ENCODE measurements at regions not wholly inside any gene's neighbourhood (a gene's known extent, or its start where the extent isn't known, plus 50 kb on each side); places are given as distances from the start of the nearest gene placed in this dataset.
"Not testable (repeated sequence)": the region's sequence is repeated elsewhere in the genome, so short reads cannot be mapped to it uniquely, and the experiment has no call there.

- Mint-ChIP-seq H3K27me3 (no peaks in the 10 kb centered on the region), H3K4me3 (no peak overlapping the region), H3K36me3 (no peaks in the 10 kb centered on the region), H3K4me1 (peaks cover 27% of the 10 kb centered on the region), H3K9me3 (no peaks in the 10 kb centered on the region), H3K27ac (no peak overlapping the region)
- DNase-seq: no peak
Observed at GRCh38 chr20:53810661-53811355, 217.2 kb upstream of the ZNF217 start.

DNA sequence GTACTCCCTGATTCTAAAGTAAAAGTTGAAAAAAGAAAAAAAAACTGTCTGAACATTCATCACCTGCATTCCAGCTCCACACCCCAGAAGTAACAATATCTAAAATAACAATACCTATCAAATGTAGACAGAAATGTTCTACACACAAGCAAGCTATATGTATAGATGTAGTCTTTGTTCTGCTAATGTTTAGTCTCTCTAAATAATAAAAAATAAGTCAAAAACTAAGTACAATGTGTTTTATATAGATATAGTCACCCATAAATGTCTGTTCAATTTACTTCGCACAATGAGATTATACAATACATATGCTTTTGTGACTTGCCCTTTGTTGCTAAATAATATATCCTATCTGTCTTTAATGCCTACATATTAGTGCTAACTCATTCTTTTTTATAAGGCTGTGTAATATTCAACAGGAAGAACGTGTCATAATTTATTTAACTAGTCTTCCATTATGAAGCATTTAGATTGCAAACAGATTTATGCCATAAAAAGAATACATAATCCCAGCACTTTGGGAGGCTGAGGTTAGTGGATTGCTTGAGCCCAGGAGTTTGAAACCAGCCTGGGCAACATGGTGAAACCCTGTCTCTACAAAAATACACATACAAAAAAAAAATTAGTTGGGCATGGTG lies 216.2 kb upstream of the ZNF217 start:
- no peaks in the 10 kb centered on the region for H3K27me3 Mint-ChIP-seq
- no peaks in the 10 kb centered on the region for H3K36me3 Mint-ChIP-seq
- H3K4me3 Mint-ChIP-seq: no peak overlapping the region
- no peak overlapping the region for H3K27ac Mint-ChIP-seq
- DNase-seq: no peak
- peaks cover 18% of the 10 kb centered on the region for H3K4me1 Mint-ChIP-seq
- no peaks in the 10 kb centered on the region for H3K9me3 Mint-ChIP-seq

DNA sequence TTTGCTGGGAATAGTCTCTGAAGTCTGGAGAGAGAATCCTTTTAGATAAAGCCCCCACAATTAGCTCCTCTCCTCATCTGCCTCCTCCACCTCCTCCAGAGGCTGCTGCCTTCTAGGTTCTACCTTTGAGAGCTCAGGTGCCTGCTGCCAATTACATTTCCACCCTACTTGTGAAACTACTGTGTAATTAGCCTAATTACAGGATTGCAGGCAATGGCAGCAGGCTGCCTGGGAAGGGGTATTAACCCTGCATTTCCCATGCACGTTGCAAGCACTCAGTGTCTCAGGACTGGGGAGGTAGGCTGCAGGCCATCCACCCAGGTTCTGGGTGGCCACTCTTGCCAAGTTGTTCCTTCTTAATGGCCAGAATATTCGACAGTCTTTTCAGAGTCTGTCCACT lies 215.6 kb upstream of the ZNF217 start:
- H3K9me3 Mint-ChIP-seq: no peaks in the 10 kb centered on the region
- no peak overlapping the region for H3K27ac Mint-ChIP-seq
- H3K36me3 Mint-ChIP-seq: no peaks in the 10 kb centered on the region
- H3K27me3 Mint-ChIP-seq: no peaks in the 10 kb centered on the region
- DNase-seq: no peak
- H3K4me3 Mint-ChIP-seq: no peak overlapping the region
- H3K4me1 Mint-ChIP-seq: peaks cover 11% of the 10 kb centered on the region

GRCh38 chr20:53808733-53809132 lies 215.1 kb upstream of the ZNF217 start:
- H3K27me3 Mint-ChIP-seq: no peaks in the 10 kb centered on the region
- no peak for DNase-seq
- no peaks in the 10 kb centered on the region for H3K36me3 Mint-ChIP-seq
- no peak overlapping the region for H3K4me3 Mint-ChIP-seq
- no peak overlapping the region for H3K27ac Mint-ChIP-seq
- H3K4me1 Mint-ChIP-seq: peaks cover 6% of the 10 kb centered on the region
- H3K9me3 Mint-ChIP-seq: no peaks in the 10 kb centered on the region

DNA sequence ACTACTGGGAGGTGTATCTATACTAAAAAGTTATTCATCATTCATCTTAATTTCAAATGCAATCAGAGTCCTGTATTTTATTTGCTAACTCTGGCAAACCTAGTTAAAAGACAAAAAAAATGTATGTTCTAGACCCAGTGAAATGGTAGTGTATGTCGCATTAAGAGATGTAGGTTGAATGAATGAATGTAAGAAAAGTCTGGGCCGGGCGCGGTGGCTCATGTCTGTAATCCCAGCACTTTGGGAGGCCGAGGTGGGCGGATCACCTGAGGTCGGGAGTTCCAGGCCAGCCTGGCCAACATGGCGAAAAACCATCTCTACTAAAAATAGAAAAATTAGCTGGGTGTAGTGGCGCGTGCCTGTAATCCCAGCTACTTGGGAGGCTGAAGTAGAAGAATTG lies 214.7 kb upstream of the ZNF217 start:
- H3K27me3 Mint-ChIP-seq: not testable (repeated sequence)

DNA sequence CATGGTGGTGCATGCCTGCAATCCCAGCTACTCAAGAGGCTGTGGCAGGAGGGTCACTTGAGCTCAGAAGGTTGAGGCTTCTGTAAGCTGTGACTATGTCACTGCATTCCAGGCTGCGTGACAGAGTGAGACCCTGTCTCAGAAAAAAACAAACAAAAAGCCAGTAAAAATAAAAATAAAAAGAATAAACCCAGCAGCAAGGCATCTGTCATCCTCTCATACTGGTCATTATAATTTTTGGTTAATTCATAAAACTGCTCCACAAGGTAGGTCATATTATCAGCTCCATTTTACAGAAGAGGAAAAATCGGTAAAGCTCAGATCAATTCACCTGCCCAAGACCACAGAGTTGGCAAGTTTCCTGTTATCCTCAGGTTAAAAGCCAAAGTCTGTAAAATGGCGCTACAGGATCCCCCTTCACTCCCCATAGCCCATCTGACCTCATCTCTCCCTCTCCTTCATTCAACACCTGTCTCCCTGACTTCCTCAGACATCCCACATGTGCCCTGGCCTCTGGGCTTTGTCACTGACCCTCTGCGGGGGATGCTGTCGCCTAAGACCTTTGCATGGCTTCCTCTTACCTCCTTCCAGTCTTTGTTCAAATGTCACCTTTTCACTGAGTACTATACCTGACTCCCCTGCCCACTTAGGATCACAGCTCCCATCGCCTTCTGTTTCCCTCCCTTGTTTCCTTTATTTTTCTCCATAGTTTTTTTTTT lies 213.2 kb upstream of the ZNF217 start:
- no peaks in the 10 kb centered on the region for H3K9me3 Mint-ChIP-seq
- H3K27ac Mint-ChIP-seq: no peak overlapping the region
- H3K36me3 Mint-ChIP-seq: no peaks in the 10 kb centered on the region
- H3K4me3 Mint-ChIP-seq: no peak overlapping the region
- no peaks in the 10 kb centered on the region for H3K27me3 Mint-ChIP-seq
- no peak for DNase-seq
- H3K4me1 Mint-ChIP-seq: peaks cover 5% of the 10 kb centered on the region

More for the DNA sequence above, 214.7 kb upstream of the ZNF217 start:
- H3K4me1 Mint-ChIP-seq, H3K9me3 Mint-ChIP-seq, H3K4me3 Mint-ChIP-seq, H3K36me3 Mint-ChIP-seq, DNase-seq, H3K27ac Mint-ChIP-seq: not testable (repeated sequence)

- no peak for DNase-seq
- H3K36me3 Mint-ChIP-seq: no peaks in the 10 kb centered on the region
- H3K4me3 Mint-ChIP-seq: no peak overlapping the region
- no peaks in the 10 kb centered on the region for H3K27me3 Mint-ChIP-seq
- no peaks in the 10 kb centered on the region for H3K9me3 Mint-ChIP-seq
- H3K27ac Mint-ChIP-seq: no peak overlapping the region
- peaks cover 5% of the 10 kb centered on the region for H3K4me1 Mint-ChIP-seq
Observed at GRCh38 chr20:53805895-53806384, 212.3 kb upstream of the ZNF217 start.

- Mint-ChIP-seq H3K4me1 (peaks cover 5% of the 10 kb centered on the region), H3K9me3 (no peaks in the 10 kb centered on the region), H3K4me3 (no peak overlapping the region)
Observed at GRCh38 chr20:53804920-53805894, 211.6 kb upstream of the ZNF217 start.

DNA sequence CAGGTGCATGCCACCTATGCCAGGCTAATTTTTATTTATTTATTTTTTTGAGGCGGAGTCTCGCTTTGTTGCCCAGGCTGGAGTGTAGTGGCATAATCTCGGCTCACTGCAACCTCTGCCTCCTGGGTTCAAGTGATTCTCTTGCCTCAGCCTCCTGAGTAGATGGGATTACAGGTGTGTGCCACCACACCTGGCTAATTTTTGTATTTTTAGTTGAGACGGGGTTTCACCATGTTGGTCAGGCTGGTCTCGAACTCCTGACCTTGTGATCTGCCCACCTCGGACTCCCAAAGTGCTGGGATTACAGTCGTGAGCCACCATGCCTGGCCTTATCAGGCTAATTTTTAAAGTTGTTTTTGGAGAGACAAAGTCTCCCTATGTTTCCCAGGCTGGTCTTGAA lies 210.7 kb upstream of the ZNF217 start:
- not testable (repeated sequence) for H3K9me3 Mint-ChIP-seq, H3K4me1 Mint-ChIP-seq, H3K27ac Mint-ChIP-seq, DNase-seq, H3K27me3 Mint-ChIP-seq, H3K36me3 Mint-ChIP-seq, H3K4me3 Mint-ChIP-seq

More at GRCh38 chr20:53804920-53805894, 211.6 kb upstream of the ZNF217 start:
- no peaks in the 10 kb centered on the region for H3K27me3 Mint-ChIP-seq
- H3K36me3 Mint-ChIP-seq: no peaks in the 10 kb centered on the region
- H3K27ac Mint-ChIP-seq: no peak overlapping the region
- DNase-seq: no peak

- Mint-ChIP-seq H3K27ac (no peak overlapping the region), H3K9me3 (no peaks in the 10 kb centered on the region), H3K4me1 (peaks cover 5% of the 10 kb centered on the region), H3K27me3 (no peaks in the 10 kb centered on the region), H3K36me3 (no peaks in the 10 kb centered on the region), H3K4me3 (no peak overlapping the region)
- no peak for DNase-seq
Observed at GRCh38 chr20:53803492-53804155, 210.0 kb upstream of the ZNF217 start.

- Mint-ChIP-seq H3K9me3 (no peaks in the 10 kb centered on the region), H3K27ac (no peak overlapping the region), H3K27me3 (no peaks in the 10 kb centered on the region), H3K4me1 (peaks cover under 1% of the 10 kb centered on the region), H3K36me3 (no peaks in the 10 kb centered on the region), H3K4me3 (no peak overlapping the region)
- no peak for DNase-seq
Observed at GRCh38 chr20:53801609-53802370, 208.2 kb upstream of the ZNF217 start.

DNA sequence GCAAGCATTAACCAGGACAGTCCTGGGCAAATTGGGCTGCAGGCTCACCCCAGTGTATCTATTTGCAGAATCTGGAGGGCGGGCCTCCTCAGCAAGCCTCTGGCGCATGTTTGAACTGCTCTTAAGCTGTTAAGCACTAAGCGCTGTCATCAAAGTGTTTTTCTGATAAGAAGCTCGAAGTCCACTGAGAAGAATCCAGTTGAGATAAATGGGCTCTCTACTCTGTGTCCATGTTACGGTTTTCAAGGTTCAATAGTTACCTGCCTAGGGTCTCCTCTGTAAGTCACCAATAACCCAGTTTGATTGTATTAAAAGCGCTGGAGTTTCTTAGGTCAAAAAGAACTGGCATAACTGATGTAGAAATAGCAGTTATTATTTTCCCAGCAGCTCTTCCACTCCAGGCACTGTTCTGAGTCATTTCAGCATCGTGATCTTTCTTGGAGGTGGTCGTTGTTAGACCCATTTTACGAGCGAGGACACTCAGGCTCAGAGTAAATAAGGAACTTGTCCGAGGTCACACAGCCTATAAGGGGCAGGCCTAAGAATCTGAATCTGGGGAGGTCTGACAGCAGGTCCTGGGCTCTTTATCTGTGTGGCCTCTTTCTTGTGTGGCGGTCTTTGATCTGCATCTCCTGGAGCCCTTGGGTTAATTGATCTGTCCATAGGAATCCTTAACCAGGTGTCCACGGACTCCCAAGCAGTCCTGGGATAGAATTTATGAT lies 207.4 kb upstream of the ZNF217 start:
- no peak for DNase-seq
- Mint-ChIP-seq H3K36me3 (no peaks in the 10 kb centered on the region), H3K4me1 (no peaks in the 10 kb centered on the region), H3K4me3 (no peak overlapping the region), H3K27ac (no peak overlapping the region), H3K9me3 (no peaks in the 10 kb centered on the region), H3K27me3 (no peaks in the 10 kb centered on the region)

GRCh38 chr20:53800418-53800817 lies 206.8 kb upstream of the ZNF217 start:
- DNase-seq: no peak
- Mint-ChIP-seq H3K27ac (no peak overlapping the region), H3K4me3 (no peak overlapping the region), H3K27me3 (no peaks in the 10 kb centered on the region), H3K4me1 (no peaks in the 10 kb centered on the region), H3K36me3 (no peaks in the 10 kb centered on the region), H3K9me3 (no peaks in the 10 kb centered on the region)
